ENCODE measurements at regions not wholly inside any gene's neighbourhood (a gene's known extent, or its start where the extent isn't known, plus 50 kb on each side); places are given as distances from the start of the nearest gene placed in this dataset.

DNA sequence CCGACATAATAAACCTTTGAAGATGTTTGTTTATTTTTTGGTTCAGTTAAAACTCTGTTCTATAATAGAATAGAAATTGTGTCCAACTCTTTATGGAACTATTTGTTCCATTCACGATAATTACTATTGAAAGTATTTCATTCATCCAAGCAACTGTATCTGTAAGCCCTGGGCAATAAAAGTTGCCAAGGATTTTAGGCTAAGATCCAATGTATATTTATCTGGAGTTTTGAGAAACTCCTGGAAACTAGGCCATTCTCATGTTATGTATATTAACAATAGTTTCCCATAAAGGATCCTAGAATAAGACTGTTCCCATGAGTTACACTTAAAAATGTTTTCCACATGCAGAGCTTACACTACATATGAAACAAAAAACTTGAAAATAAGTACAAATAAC, 261.6 kb downstream of the SLITRK6 start:
- no peak overlapping the region for H3K27ac ChIP-seq
- H3K9ac ChIP-seq (ENCODE audit: insufficient read length), result no peak overlapping the region
- DNase-seq (ENCODE audit: low read depth, low spot score), result no peak
- no peaks in the 10 kb centered on the region for H3K36me3 ChIP-seq (ENCODE audit: insufficient read depth, low read length)
- no peaks in the 10 kb centered on the region for H3K9me3 ChIP-seq (ENCODE audit: low read depth, low read length)
- TF ChIP-seq POLR2AphosphoS5 (IDR thresholded peaks at IDR 0.05; ENCODE audit: borderline replicate concordance, low read depth, low read length) (no peak), FOXP2 (optimal IDR thresholded peaks at IDR 0.05; ENCODE audit: control extremely low read depth, extremely low read length, insufficient read depth) (no peak), EZH2 (IDR thresholded peaks at IDR 0.05) (no peak)
- no peak overlapping the region for H3K4me3 ChIP-seq

DNA sequence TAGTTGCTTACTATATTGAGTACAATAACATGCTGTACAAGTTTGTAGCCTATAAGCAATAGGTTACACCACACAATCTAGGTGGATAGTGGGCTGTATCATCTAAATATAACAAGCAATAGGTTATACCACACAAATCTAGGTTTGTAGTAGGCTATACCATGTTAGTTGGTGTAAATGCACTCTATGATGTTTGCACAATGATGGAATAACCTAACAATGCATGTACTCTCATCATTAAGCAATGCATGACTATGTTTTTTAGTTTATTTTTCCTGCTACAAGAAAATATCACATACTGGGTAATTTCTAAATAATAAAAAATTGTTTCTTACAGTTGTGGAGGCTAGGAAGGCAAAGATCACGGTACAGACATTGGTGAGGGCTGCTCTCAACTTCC, 262.5 kb downstream of the SLITRK6 start:
- Histone ChIP-seq H3K36me3 (ENCODE audit: insufficient read depth, low read length) (no peaks in the 10 kb centered on the region), H3K9ac (ENCODE audit: insufficient read length) (no peak overlapping the region), H3K27ac (no peak overlapping the region), H3K9me3 (ENCODE audit: low read depth, low read length) (peaks cover 3% of the 10 kb centered on the region; the same call in 1 of the 2 replicates), H3K4me3 (no peak overlapping the region)
- TF ChIP-seq POLR2AphosphoS5 (IDR thresholded peaks at IDR 0.05; ENCODE audit: borderline replicate concordance, low read depth, low read length), result no peak
- TF ChIP-seq EZH2 (IDR thresholded peaks at IDR 0.05), result no peak
- no peak for TF ChIP-seq FOXP2 (optimal IDR thresholded peaks at IDR 0.05; ENCODE audit: control extremely low read depth, extremely low read length, insufficient read depth)
- DNase-seq (ENCODE audit: low read depth, low spot score), result no peak

DNA sequence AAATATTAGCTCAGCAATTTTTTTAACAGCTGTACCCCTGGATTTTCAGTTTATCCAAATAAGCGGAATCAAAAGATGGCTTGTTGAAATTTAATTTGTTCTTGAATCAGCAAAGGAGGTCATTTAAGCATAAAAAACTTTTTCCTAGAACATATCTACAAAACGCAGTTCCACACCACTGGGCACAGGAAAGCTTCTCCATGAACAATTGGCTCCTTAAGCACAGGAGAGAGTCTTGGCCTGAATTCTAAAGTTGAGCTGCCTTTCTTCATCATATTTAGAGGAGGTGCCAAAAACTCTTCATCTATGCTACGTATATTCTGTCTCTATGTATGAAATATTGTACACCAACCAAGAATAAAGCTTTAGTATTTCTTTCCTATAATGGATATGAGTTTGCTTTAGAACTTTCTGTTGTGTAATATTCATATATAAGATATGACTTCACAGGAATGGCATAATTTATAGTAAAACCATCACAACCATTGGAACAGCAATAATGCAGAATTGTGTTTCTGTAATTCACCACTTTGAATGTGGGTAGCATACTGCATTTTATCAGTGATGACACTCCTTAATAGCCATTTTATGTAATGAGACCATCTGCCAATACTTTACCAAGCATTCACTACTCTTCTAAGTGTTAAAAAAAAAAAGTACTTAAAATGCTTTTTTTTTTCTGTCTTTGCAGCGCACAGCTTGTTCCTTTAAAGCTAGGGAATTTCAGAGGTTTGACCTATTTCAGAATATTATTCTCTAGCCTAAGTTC, 263.7 kb downstream of the SLITRK6 start:
- no peak overlapping the region for H3K27ac ChIP-seq
- H3K4me3 ChIP-seq, result no peak overlapping the region
- no peak overlapping the region for H3K9ac ChIP-seq (ENCODE audit: insufficient read length)
- TF ChIP-seq FOXP2 (optimal IDR thresholded peaks at IDR 0.05; ENCODE audit: control extremely low read depth, extremely low read length, insufficient read depth) (no peak), EZH2 (IDR thresholded peaks at IDR 0.05) (no peak)
- no peaks in the 10 kb centered on the region for H3K36me3 ChIP-seq (ENCODE audit: insufficient read depth, low read length)
- no peak for DNase-seq (ENCODE audit: low read depth, low spot score)
- H3K9me3 ChIP-seq (ENCODE audit: low read depth, low read length), result peaks cover 3% of the 10 kb centered on the region; the same call in 1 of the 2 replicates

DNA sequence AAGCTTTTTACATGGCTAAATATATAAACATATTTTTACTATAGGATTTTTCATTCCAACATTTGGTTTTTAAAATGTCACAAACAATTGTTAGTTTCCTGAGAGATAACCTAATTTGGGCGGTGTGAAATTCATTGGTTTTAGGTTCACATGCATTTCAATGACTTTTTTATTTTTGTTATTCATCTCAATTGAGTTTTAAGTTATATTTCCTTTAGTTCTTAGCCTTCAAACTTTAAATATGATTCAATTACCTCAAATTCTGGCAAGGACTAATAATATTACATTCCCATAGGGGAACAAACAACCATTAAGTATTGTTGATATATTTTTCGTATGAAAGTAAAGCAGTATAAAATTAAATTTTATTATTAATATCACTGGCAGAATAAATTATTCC, 265.3 kb downstream of the SLITRK6 start:
- H3K9me3 ChIP-seq (ENCODE audit: low read depth, low read length), result peaks cover 3% of the 10 kb centered on the region; the same call in 1 of the 2 replicates
- H3K9ac ChIP-seq (ENCODE audit: insufficient read length), result no peak overlapping the region
- no peak overlapping the region for H3K27ac ChIP-seq
- H3K36me3 ChIP-seq (ENCODE audit: insufficient read depth, low read length), result no peaks in the 10 kb centered on the region
- DNase-seq (ENCODE audit: low read depth, low spot score), result no peak
- H3K4me3 ChIP-seq, result no peak overlapping the region
- TF ChIP-seq EZH2 (IDR thresholded peaks at IDR 0.05), result no peak
- TF ChIP-seq FOXP2 (optimal IDR thresholded peaks at IDR 0.05; ENCODE audit: control extremely low read depth, extremely low read length, insufficient read depth), result no peak
- TF ChIP-seq POLR2AphosphoS5 (IDR thresholded peaks at IDR 0.05; ENCODE audit: borderline replicate concordance, low read depth, low read length), result no peak

- H3K27ac ChIP-seq, result no peak overlapping the region
- H3K4me3 ChIP-seq, result no peak overlapping the region
- H3K9ac ChIP-seq (ENCODE audit: insufficient read length), result no peak overlapping the region
- no peak for DNase-seq (ENCODE audit: low read depth, low spot score)
- peaks cover 3% of the 10 kb centered on the region; the same call in 1 of the 2 replicates for H3K9me3 ChIP-seq (ENCODE audit: low read depth, low read length)
- TF ChIP-seq FOXP2 (optimal IDR thresholded peaks at IDR 0.05; ENCODE audit: control extremely low read depth, extremely low read length, insufficient read depth) (no peak), EZH2 (IDR thresholded peaks at IDR 0.05) (no peak), POLR2AphosphoS5 (IDR thresholded peaks at IDR 0.05; ENCODE audit: borderline replicate concordance, low read depth, low read length) (no peak)
- H3K36me3 ChIP-seq (ENCODE audit: insufficient read depth, low read length), result no peaks in the 10 kb centered on the region
These were observed 270.0 kb downstream of the SLITRK6 start for GRCh38 chr13:85529218-85529594.

DNA sequence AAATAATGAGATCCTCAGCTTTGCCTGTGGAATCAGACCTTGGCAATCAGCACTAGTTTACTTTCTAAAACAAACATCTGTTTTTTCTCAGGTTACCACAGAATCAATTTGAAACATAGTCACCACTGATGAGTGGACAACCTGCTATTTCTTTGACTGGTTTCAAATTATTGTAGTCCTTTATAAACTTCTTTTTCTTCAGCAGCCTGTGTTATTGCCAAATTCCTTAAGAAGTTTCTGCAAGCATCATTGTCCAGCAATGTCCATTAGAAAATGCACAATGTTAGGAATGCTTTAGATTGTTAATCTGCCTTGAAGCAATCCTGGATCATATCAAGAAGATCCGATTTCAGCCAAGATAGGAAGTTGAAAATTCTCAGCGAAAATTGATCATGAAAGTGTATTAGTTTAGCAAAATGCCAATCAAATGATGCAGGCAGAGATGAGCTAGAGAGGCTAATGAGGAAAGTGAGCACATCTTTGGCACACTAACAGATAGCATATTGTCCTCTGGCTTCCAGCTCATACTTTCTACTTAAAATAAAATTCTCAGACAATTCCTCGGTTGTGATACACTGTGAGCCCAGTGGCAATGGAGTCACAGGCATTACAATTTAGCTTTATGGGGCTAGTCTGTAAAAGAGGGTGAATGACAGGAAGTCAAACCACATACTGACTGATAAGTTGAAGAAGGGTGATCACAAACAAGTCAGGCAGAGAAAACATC, 270.6 kb downstream of the SLITRK6 start:
- TF ChIP-seq EZH2 (IDR thresholded peaks at IDR 0.05), result no peak
- TF ChIP-seq POLR2AphosphoS5 (IDR thresholded peaks at IDR 0.05; ENCODE audit: borderline replicate concordance, low read depth, low read length), result no peak
- no peak for TF ChIP-seq FOXP2 (optimal IDR thresholded peaks at IDR 0.05; ENCODE audit: control extremely low read depth, extremely low read length, insufficient read depth)
- Histone ChIP-seq H3K27ac (no peak overlapping the region), H3K9me3 (ENCODE audit: low read depth, low read length) (peaks cover 3% of the 10 kb centered on the region; the same call in 1 of the 2 replicates), H3K4me3 (no peak overlapping the region), H3K9ac (ENCODE audit: insufficient read length) (no peak overlapping the region), H3K36me3 (ENCODE audit: insufficient read depth, low read length) (no peaks in the 10 kb centered on the region)
- no peak for DNase-seq (ENCODE audit: low read depth, low spot score)

- no peak overlapping the region for H3K27ac ChIP-seq
- no peak for DNase-seq (ENCODE audit: low read depth, low spot score)
- peaks cover under 1% of the 10 kb centered on the region; the same call in 1 of the 2 replicates for H3K9me3 ChIP-seq (ENCODE audit: low read depth, low read length)
- H3K36me3 ChIP-seq (ENCODE audit: insufficient read depth, low read length), result no peaks in the 10 kb centered on the region
- no peak overlapping the region for H3K4me3 ChIP-seq
- no peak overlapping the region for H3K9ac ChIP-seq (ENCODE audit: insufficient read length)
- no peak for TF ChIP-seq EZH2 (IDR thresholded peaks at IDR 0.05)
- no peak for TF ChIP-seq POLR2AphosphoS5 (IDR thresholded peaks at IDR 0.05; ENCODE audit: borderline replicate concordance, low read depth, low read length)
- TF ChIP-seq FOXP2 (optimal IDR thresholded peaks at IDR 0.05; ENCODE audit: control extremely low read depth, extremely low read length, insufficient read depth), result no peak
These were observed 271.9 kb downstream of the SLITRK6 start for GRCh38 chr13:85527316-85527715.

DNA sequence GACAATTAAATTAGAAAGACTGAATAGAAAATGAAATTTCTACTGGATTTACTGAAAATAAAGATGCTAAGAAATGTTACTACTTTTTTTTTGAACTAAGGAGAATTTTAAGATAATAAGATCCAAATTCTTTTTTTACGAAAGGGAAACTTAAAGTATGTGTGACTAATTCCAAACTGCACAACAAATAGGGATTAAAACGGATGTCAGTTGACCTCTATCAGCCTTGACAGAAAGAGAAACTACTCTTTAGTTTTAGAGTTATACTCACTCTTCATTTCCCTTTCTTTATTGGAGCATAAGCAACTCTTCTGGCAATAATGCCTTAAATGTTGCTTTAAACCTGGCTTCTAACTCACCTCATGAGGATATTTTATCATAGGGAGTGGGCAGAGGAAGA, 273.8 kb downstream of the SLITRK6 start:
- H3K9ac ChIP-seq (ENCODE audit: insufficient read length), result no peak overlapping the region
- no peak for DNase-seq (ENCODE audit: low read depth, low spot score)
- H3K27ac ChIP-seq, result no peak overlapping the region
- TF ChIP-seq POLR2AphosphoS5 (IDR thresholded peaks at IDR 0.05; ENCODE audit: borderline replicate concordance, low read depth, low read length) (no peak), EZH2 (IDR thresholded peaks at IDR 0.05) (no peak), FOXP2 (optimal IDR thresholded peaks at IDR 0.05; ENCODE audit: control extremely low read depth, extremely low read length, insufficient read depth) (no peak)
- no peak overlapping the region for H3K4me3 ChIP-seq
- H3K9me3 ChIP-seq (ENCODE audit: low read depth, low read length), result no peaks in the 10 kb centered on the region
- no peaks in the 10 kb centered on the region for H3K36me3 ChIP-seq (ENCODE audit: insufficient read depth, low read length)
